Mesenchymal stem cell (in vitro differentiated cells and primary cell): ENCODE measurements at regions not wholly inside any gene's neighbourhood (a gene's known extent, or its start where the extent isn't known, plus 50 kb on each side); places are given as distances from the start of the nearest gene placed in this dataset.
A peak's percentile ranks its signal among the peaks of the same experiment; 100 is the strongest.

Source experiments
- DNase-seq: peaks from one replicate; pipeline ENCODE4 v3.0.0-alpha.2; 2013
- H2AFZ ChIP-seq: one replicate; pipeline ENCODE4 v1.6.1; 2013; ENCODE audit warnings: low read depth, mild to moderate bottlenecking, control low read depth, inconsistent platforms, low read length, moderate library complexity
- H2AK5ac ChIP-seq: 2 replicates; pipeline ENCODE4 v1.6.1; 2013; ENCODE audit warnings: low read length, moderate library complexity, mild to moderate bottlenecking, inconsistent platforms; ENCODE audit not compliant: severe bottlenecking
- H2BK120ac ChIP-seq: one replicate; pipeline ENCODE4 v1.6.1; 2013; ENCODE audit warnings: low read depth, mild to moderate bottlenecking, inconsistent platforms, low read length, moderate library complexity
- H2BK12ac ChIP-seq, 2 experiments: one replicate each; pipeline ENCODE4 v1.6.1; 2013; ENCODE audit warnings: inconsistent platforms in 2 of 2, low read length in 2 of 2, mild to moderate bottlenecking in 2 of 2, moderate library complexity in 2 of 2, control low read depth in 1 of 2
- H2BK15ac ChIP-seq: one replicate; pipeline ENCODE4 v1.6.1; 2013; ENCODE audit warnings: mild to moderate bottlenecking, low read depth, inconsistent platforms; ENCODE audit not compliant: poor library complexity, severe bottlenecking
- H2BK5ac ChIP-seq: 2 replicates; pipeline ENCODE4 v1.6.1; 2013; ENCODE audit warnings: low read depth, mild to moderate bottlenecking, low read length, control low read depth, inconsistent platforms; ENCODE audit not compliant: poor library complexity, severe bottlenecking
- H3K14ac ChIP-seq, 2 experiments: one replicate each; pipeline ENCODE4 v1.6.1; 2013; ENCODE audit warnings: inconsistent platforms in 2 of 2, low read length in 2 of 2, control low read depth in 1 of 2, mild to moderate bottlenecking in 1 of 2, moderate library complexity in 1 of 2
- H3K18ac ChIP-seq, 2 experiments: one replicate each; pipeline ENCODE4 v1.6.1; 2013; ENCODE audit warnings: inconsistent platforms in 2 of 2, low read length in 2 of 2, control low read depth in 1 of 2, low read depth in 1 of 2, mild to moderate bottlenecking in 1 of 2
- H3K23ac ChIP-seq, 2 experiments: one replicate each; pipeline ENCODE4 v1.6.1; 2013; ENCODE audit warnings: inconsistent platforms in 2 of 2, low read length in 2 of 2, mild to moderate bottlenecking in 2 of 2, moderate library complexity in 2 of 2, control low read depth in 1 of 2
- H3K27ac ChIP-seq: 2 replicates; pipeline ENCODE4 v1.5.1; 2013; ENCODE audit warnings: mild to moderate bottlenecking, moderate library complexity, low read length, control low read depth, inconsistent platforms; ENCODE audit not compliant: poor library complexity, severe bottlenecking
- H3K27me3 ChIP-seq, 2 experiments: 2 replicates each; pipeline versions ENCODE4 v1.6.1 to v1.7.0; 2013; ENCODE audit warnings: low read length in 2 of 2, mild to moderate bottlenecking in 2 of 2, moderate library complexity in 2 of 2, control low read depth in 1 of 2, inconsistent platforms in 1 of 2; ENCODE audit not compliant: control insufficient read depth in 1 of 2, insufficient read depth in 1 of 2
- H3K36me3 ChIP-seq, 2 experiments: 2 replicates each; pipeline versions ENCODE4 v1.6.1 to v1.7.0; 2013; ENCODE audit warnings: low read length in 2 of 2, control low read depth in 1 of 2, inconsistent platforms in 1 of 2, low read depth in 1 of 2, mild to moderate bottlenecking in 1 of 2; ENCODE audit not compliant: insufficient read depth in 2 of 2, control insufficient read depth in 1 of 2
- H3K4ac ChIP-seq, 2 experiments: one replicate each; pipeline ENCODE4 v1.6.1; 2013; ENCODE audit warnings: inconsistent platforms in 2 of 2, low read length in 2 of 2, mild to moderate bottlenecking in 2 of 2, moderate library complexity in 2 of 2, control low read depth in 1 of 2, low read depth in 1 of 2
- H3K4me1 ChIP-seq: 2 replicates; pipeline ENCODE4 v1.6.1; 2013; ENCODE audit warnings: low read depth, low read length, control low read depth; ENCODE audit not compliant: control insufficient read depth, insufficient read depth
- H3K4me2 ChIP-seq: 2 replicates; pipeline ENCODE4 v1.6.1; 2013; ENCODE audit warnings: low read length, mild to moderate bottlenecking, inconsistent platforms; ENCODE audit not compliant: poor library complexity, severe bottlenecking
- H3K4me3 ChIP-seq, 2 experiments: 2 replicates each; pipeline versions ENCODE4 v1.5.1 to v1.7.0; 2013; ENCODE audit warnings: low read length in 2 of 2, mild to moderate bottlenecking in 2 of 2, control low read depth in 1 of 2, low read depth in 1 of 2; ENCODE audit not compliant: insufficient read depth in 1 of 2
- H3K79me1 ChIP-seq: replicated peaks from 2 replicates; pipeline ENCODE4 v1.6.1; 2013; ENCODE audit warnings: mild to moderate bottlenecking, control low read depth, low read length, inconsistent platforms; ENCODE audit not compliant: poor library complexity, severe bottlenecking
- H3K9ac ChIP-seq: 2 replicates; pipeline ENCODE4 v1.7.0; 2013; ENCODE audit warnings: mild to moderate bottlenecking, low read length, moderate library complexity
- H3K9me3 ChIP-seq: 2 replicates; pipeline ENCODE4 v1.7.0; 2013; ENCODE audit warnings: mild to moderate bottlenecking, low read length; ENCODE audit not compliant: control insufficient read depth
- H4K8ac ChIP-seq: one replicate; pipeline ENCODE4 v1.6.1; 2013; ENCODE audit warnings: inconsistent platforms, mild to moderate bottlenecking, low read length, moderate library complexity
- H4K91ac ChIP-seq: one replicate; pipeline ENCODE4 v1.6.1; 2013; ENCODE audit warnings: mild to moderate bottlenecking, low read length, inconsistent platforms
- WGBS: methylation state at CpG from one replicate; pipeline ENCODE4 v1.1.7; 2013; ENCODE audit warnings: mixed read lengths; 5-methylcytosine and 5-hydroxymethylcytosine counted together

DNA sequence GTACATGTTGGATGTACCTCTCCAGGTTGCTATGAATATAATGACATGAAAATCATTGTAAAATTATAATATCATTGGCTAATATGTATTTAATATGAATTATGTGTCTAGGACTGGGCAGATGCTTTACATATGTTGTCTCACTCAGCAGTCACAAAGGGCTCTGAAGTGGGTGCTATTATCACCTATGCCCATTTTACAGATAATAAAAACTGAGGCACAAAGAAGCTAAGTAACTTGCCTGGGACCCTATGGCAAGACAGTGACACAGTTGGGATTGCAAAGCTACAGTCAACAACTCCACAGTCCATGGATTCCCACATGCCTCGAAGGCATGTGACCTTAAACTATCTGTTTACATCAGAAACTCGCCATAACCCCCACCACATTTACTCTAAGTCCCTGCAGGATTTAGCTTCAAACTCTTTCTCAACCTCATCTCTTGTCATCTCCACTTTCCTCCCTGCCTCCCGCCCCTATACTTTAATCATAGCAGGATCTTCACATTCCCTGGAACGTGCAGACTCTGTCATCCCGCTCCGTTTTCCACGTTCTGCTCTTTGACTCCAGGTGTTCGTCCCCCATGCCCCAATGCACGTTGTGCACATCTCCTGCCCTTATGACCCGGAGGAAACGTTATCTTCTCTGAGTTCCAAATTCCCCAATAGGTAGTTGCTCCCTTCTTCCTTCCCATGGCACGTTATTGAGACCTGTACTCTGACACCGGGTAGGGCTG, 143.0 kb upstream of the NRIP1 start:
- DNase-seq, result no peak
- Histone ChIP-seq H2BK15ac (no peak overlapping the region), H2BK12ac (no peak overlapping the region), H3K79me1 (no peaks in the 10 kb centered on the region), H3K4me1 (no peaks in the 10 kb centered on the region), H3K14ac (no peak overlapping the region), H4K8ac (no peak overlapping the region), H3K18ac (no peak overlapping the region), H3K4me2 (no peak overlapping the region), H3K4me3 (no peak overlapping the region), H2BK120ac (no peak overlapping the region), H4K91ac (no peak overlapping the region), H3K36me3 (no peaks in the 10 kb centered on the region), H3K27ac (no peak overlapping the region), H2AK5ac (no peak overlapping the region), H2AFZ (no peak overlapping the region), H3K4ac (no peak overlapping the region), H3K9me3 (no peaks in the 10 kb centered on the region), H3K9ac (no peak overlapping the region), H3K23ac (no peak overlapping the region), H3K27me3 (no peaks in the 10 kb centered on the region), H2BK5ac (no peak overlapping the region)
- WGBS, result 81% methylated on average over 13 of the region's 13 CpGs

DNA sequence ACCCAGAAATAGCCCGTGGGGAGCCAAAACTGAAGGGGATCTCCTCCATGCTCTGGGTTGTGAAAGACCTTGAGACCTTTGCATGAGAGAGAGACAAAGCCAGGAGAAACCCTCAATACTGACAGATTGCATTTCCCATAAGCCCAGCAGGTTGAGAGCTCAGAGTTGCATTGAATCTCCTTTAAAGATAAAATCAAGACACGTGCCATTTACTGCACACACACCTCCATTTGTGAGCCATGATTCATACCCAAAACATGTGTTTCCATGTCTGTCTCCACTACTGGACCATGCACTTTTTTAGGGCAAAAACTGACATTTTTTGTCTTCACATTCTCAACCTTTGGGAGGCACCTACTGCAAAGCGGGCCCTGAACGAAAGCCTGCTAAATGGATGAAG, 144.0 kb upstream of the NRIP1 start:
- Histone ChIP-seq H2BK15ac (no peak overlapping the region), H4K8ac (no peak overlapping the region), H3K4me3 (no peak overlapping the region), H3K23ac (no peak overlapping the region), H4K91ac (no peak overlapping the region), H3K36me3 (no peaks in the 10 kb centered on the region), H3K4me2 (no peak overlapping the region), H2BK12ac (no peak overlapping the region), H3K4ac (no peak overlapping the region), H3K18ac (no peak overlapping the region), H3K14ac (no peak overlapping the region), H3K9me3 (no peaks in the 10 kb centered on the region), H2BK5ac (no peak overlapping the region), H2AK5ac (no peak overlapping the region), H3K27me3 (no peaks in the 10 kb centered on the region), H3K9ac (no peak overlapping the region), H3K79me1 (no peaks in the 10 kb centered on the region), H3K27ac (no peak overlapping the region), H2AFZ (no peak overlapping the region), H3K4me1 (no peaks in the 10 kb centered on the region), H2BK120ac (no peak overlapping the region)
- WGBS, result 87% methylated on average over 2 of the region's 4 CpGs
- no peak for DNase-seq

DNA sequence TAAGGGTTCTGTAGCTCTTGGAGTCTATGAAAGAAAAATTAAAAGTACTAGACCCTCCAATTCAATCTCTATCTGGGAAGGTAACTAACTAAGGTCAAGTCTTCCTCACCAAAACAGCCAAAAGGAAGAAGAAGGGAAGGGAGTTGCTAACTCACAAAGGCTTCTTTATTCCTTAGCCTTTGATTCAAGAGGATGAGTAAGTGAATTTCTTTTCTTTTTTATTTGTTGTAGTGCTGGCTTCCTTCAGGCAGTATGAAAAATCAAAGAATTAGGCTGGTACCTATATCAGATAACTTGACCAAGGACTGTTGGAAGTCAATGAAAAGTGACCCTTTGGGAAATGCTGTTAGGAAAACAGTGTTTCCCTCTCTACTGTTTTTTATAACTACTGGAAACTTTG, 144.4 kb upstream of the NRIP1 start:
- H2AK5ac ChIP-seq, result no peak overlapping the region
- H3K4ac ChIP-seq, result no peak overlapping the region
- no peak overlapping the region for H3K9ac ChIP-seq
- H4K91ac ChIP-seq, result no peak overlapping the region
- H3K4me3 ChIP-seq, result no peak overlapping the region
- H3K4me2 ChIP-seq, result no peak overlapping the region
- no peaks in the 10 kb centered on the region for H3K4me1 ChIP-seq
- no peak overlapping the region for H2BK12ac ChIP-seq
- no peaks in the 10 kb centered on the region for H3K79me1 ChIP-seq
- H2BK15ac ChIP-seq, result no peak overlapping the region
- H3K36me3 ChIP-seq, result no peaks in the 10 kb centered on the region
- no peak overlapping the region for H3K14ac ChIP-seq
- H3K27me3 ChIP-seq, result no peaks in the 10 kb centered on the region
- no peak overlapping the region for H4K8ac ChIP-seq
- H3K18ac ChIP-seq, result no peak overlapping the region
- H3K27ac ChIP-seq, result no peak overlapping the region
- no peak overlapping the region for H3K23ac ChIP-seq
- DNase-seq, result no peak
- H2AFZ ChIP-seq, result no peak overlapping the region
- no peak overlapping the region for H2BK5ac ChIP-seq
- H3K9me3 ChIP-seq, result no peaks in the 10 kb centered on the region
- H2BK120ac ChIP-seq, result no peak overlapping the region

DNA sequence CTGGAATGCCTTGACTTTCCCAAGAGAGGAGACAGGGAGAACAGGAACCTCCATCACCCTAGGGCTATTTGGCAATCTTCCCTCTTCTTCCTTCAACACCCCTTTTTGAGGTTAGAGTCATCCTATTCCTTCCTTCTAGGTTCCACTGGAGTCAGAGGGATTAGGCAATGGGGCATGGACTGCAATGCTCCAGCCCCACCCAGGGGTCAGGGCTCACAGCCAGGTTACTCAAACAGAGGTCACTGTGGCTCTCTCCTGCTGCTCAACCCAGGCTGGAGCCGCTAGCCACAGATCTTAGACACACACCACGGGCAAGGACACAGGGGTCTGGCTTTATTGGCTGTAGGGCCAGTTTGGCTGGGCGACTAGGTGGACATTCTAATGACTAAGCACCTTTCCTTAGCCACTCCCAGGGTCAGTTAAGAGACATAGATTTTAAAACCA, 145.5 kb upstream of the NRIP1 start:
- H3K4ac ChIP-seq, result no peak overlapping the region
- H3K4me2 ChIP-seq, result no peak overlapping the region
- no peaks in the 10 kb centered on the region for H3K27me3 ChIP-seq
- H2BK120ac ChIP-seq, result no peak overlapping the region
- peak; percentile 27 for DNase-seq
- WGBS, result 75% methylated on average over 2 of the region's 3 CpGs
- no peaks in the 10 kb centered on the region for H3K79me1 ChIP-seq
- H3K4me3 ChIP-seq, result no peak overlapping the region
- H3K23ac ChIP-seq, result no peak overlapping the region
- H3K18ac ChIP-seq, result no peak overlapping the region
- H2AK5ac ChIP-seq, result no peak overlapping the region
- H3K36me3 ChIP-seq, result no peaks in the 10 kb centered on the region
- no peak overlapping the region for H3K27ac ChIP-seq
- no peak overlapping the region for H3K14ac ChIP-seq
- no peaks in the 10 kb centered on the region for H3K4me1 ChIP-seq
- H4K8ac ChIP-seq, result no peak overlapping the region
- no peak overlapping the region for H3K9ac ChIP-seq
- H2AFZ ChIP-seq, result no peak overlapping the region
- H2BK5ac ChIP-seq, result no peak overlapping the region
- no peak overlapping the region for H2BK12ac ChIP-seq
- H2BK15ac ChIP-seq, result peak overlapping the region; percentile 12
- H4K91ac ChIP-seq, result no peak overlapping the region
- H3K9me3 ChIP-seq, result no peaks in the 10 kb centered on the region
